22Rv1 (cell line): ENCODE measurements at regions not wholly inside any gene's neighbourhood (a gene's known extent, or its start where the extent isn't known, plus 50 kb on each side); places are given as distances from the start of the nearest gene placed in this dataset.

Experiments used
- H3K27ac ChIP-seq: fragments of 450-650 bp; 2 replicates; pipeline ENCODE4 v1.5.1; 2017
- ZFX ChIP-seq: fragments of 450-650 bp; IDR thresholded peaks from 2 replicates; pipeline ENCODE4 v1.6.1; 2017; ENCODE audit warnings: antibody characterized with exemption, borderline replicate concordance
- TF ChIP-seq, protein P1 (sequence below): fragments of 450-650 bp; IDR thresholded peaks from 2 replicates; pipeline ENCODE4 v1.5.1; 2017; ENCODE audit warnings: mild to moderate bottlenecking

DNA sequence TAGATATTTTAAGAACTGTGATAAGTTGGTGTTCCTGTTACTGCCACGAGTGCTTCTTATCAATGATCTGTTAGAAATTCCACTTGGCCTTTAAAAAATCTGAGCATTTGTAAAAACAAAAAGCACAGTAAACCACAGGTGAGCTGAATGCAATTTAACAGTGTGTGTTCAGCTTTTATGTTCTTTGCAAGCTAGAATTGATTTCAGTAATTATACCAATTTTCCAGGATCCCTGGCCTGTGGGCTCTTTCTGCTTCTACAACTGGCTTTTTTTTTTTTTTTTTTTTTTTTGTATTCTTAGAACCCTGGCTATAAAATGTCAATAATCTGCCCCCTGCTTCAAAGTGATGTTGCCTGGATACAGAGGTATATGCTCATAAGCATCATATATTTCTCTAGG is 548.5 kb upstream of the SLC8A1 start:
- TF ChIP-seq ZFX, result no peak
- TF ChIP-seq, protein P1, sequence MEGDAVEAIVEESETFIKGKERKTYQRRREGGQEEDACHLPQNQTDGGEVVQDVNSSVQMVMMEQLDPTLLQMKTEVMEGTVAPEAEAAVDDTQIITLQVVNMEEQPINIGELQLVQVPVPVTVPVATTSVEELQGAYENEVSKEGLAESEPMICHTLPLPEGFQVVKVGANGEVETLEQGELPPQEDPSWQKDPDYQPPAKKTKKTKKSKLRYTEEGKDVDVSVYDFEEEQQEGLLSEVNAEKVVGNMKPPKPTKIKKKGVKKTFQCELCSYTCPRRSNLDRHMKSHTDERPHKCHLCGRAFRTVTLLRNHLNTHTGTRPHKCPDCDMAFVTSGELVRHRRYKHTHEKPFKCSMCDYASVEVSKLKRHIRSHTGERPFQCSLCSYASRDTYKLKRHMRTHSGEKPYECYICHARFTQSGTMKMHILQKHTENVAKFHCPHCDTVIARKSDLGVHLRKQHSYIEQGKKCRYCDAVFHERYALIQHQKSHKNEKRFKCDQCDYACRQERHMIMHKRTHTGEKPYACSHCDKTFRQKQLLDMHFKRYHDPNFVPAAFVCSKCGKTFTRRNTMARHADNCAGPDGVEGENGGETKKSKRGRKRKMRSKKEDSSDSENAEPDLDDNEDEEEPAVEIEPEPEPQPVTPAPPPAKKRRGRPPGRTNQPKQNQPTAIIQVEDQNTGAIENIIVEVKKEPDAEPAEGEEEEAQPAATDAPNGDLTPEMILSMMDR, result no peak
- H3K27ac ChIP-seq, result no peak overlapping the region

DNA sequence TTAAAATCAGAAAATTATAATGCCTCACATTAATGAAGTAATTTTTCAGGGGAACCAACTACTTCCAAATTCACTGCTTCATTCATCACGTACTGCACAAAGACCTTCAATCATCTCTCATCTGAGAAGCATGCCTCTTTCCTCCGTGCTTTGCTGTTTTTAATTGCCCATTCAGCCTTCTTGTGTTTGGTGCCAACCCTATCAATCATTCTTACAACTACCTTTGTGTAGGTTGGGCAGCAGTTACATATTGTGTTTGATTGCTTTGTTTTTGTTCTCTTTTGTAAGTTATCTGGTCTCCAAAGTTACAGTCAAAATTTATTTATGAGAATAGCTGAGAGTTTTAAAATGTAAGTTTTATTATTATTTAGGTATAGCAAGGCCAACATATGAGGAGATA is 549.0 kb upstream of the SLC8A1 start:
- TF ChIP-seq, protein P1, result no peak
- no peak for TF ChIP-seq ZFX
- no peak overlapping the region for H3K27ac ChIP-seq

DNA sequence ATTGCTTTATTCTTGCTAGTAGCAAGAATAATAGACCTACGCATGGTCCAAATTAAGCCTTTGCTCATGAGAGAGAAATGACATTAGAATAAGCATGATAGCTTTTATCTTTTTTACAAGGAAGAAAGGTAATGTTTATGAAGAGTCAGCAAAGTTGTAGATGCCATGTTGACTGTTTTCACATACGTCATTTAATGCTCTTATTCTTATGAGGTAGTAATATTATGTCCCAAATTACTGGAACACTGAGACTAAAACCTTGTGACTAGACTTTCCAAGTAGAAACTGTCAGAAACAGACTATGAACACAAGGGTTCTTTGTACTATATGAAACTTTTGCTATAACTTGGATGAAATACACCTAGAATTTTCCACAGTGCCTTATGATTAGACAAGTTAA is 552.8 kb upstream of the SLC8A1 start:
- H3K27ac ChIP-seq, result no peak overlapping the region
- TF ChIP-seq, protein P1, result no peak
- no peak for TF ChIP-seq ZFX

DNA sequence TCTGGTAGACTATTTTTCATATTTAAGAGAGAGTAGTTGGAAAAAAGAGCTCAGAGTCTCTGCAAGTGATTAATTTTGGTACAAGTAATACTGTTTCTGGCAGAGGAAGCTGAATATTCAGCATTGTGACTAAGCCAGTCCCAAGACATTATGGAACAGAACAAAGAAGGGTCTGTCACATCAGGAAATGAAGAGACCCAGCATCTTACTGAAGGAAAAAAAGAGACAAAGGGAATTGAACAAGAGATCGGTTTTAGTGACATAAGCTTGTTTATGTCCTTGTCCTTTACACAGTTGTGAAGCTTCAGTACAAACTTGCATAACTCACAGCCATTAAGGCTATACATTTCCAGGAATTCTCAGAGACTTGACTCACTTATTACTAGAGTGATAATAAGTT is 568.5 kb upstream of the SLC8A1 start:
- TF ChIP-seq ZFX, result no peak
- TF ChIP-seq, protein P1, result no peak

DNA sequence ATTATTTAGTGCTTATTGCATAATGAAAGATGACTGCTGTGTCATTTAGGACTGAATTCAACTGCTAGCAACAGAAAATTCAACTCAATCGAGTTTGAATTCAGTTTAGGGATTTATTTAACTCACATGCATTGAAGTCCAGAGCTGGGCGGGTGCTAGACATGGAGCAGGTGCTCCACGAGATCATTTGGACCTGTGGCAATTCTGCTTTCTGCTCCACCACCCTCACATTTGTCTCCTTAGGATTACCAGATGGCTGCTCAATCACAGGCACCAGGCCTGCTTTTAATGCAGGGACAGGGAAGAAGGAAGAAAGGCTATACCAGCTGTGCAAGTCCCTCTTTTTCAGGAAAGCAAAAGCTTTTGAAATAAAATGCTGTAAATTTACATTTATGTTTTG is 572.9 kb upstream of the SLC8A1 start:
- H3K27ac ChIP-seq, result no peak overlapping the region
- TF ChIP-seq, protein P1, result no peak
- no peak for TF ChIP-seq ZFX

More for the DNA sequence above, 568.5 kb upstream of the SLC8A1 start:
- H3K27ac ChIP-seq, result no peak overlapping the region

DNA sequence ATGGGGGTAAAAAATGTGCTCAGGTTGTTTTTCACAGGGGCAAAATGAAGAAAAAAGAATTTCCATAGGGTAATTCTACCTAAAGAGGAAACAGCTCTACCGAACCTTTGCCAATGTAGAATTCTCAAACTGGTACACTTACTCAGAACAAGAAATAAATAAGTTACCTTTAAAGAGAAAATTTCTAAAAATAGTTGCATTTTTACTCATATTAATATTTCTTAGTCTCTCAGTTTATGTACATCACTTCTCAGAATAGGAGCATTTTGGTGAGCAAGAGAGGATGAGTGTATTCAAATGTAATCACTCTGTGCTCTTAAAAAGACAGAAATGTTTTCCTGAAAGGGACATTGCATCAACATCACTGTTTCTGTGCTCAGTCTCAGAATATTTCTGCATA is 574.7 kb upstream of the SLC8A1 start:
- no peak for TF ChIP-seq ZFX
- TF ChIP-seq, protein P1, result no peak
- H3K27ac ChIP-seq, result no peak overlapping the region

DNA sequence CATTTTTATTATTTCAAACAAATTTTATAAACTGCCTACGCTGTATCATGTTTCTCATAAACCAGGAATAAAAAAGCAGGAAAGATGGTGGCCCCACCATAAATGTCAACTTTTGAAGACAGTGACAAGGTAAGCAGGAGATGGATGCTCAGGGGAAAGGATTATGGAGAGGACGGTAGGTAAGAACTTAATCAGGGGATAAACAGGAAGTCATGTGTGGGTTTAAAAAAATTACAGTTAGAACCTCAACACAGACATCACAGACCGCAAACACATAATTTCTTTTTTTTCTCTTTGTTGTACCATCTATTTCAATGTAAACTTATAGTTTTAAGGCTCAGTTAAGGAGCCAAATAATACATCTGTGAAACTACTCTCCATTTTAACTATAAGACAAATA is 575.2 kb upstream of the SLC8A1 start:
- no peak for TF ChIP-seq ZFX
- TF ChIP-seq, protein P1, result no peak

More for the DNA sequence above, 575.2 kb upstream of the SLC8A1 start:
- H3K27ac ChIP-seq, result no peak overlapping the region
